ENCODE measurements at regions not wholly inside any gene's neighbourhood (a gene's known extent, or its start where the extent isn't known, plus 50 kb on each side); places are given as distances from the start of the nearest gene placed in this dataset.

- WGBS (ENCODE audit: insufficient coverage), result 61% methylated on average over 3 of the region's 3 CpGs
- DNase-seq (no peak), ATAC-seq (ENCODE audit: low read depth) (no peak)
- Mint-ChIP-seq H3K9me3 (ENCODE audit: insufficient read depth) (no peaks in the 10 kb centered on the region), H3K4me3 (no peak overlapping the region), H3K4me1 (peaks cover 3% of the 10 kb centered on the region), H3K27me3 (no peaks in the 10 kb centered on the region), H3K27ac (no peak overlapping the region)
- Histone ChIP-seq H3K79me2 (ENCODE audit: control insufficient read depth, insufficient read depth, low read length) (no peaks in the 10 kb centered on the region), H3K9ac (ENCODE audit: low read length) (no peak overlapping the region), H3K27me3 (replicated peaks in 1 of 4; ENCODE audit: control extremely low read depth in 1 of 4, control insufficient read depth in 3 of 4, insufficient read depth in 4 of 4, low read length in 3 of 4) (no peaks in the 10 kb centered on the region), H3K4me2 (replicated peaks; ENCODE audit: low read depth, low read length, poor library complexity, severe bottlenecking) (no peak overlapping the region), H4K20me1 (ENCODE audit: control insufficient read depth, insufficient read depth, low read length, poor library complexity, severe bottlenecking) (no peaks in the 10 kb centered on the region), H3K36me3 (replicated peaks in 1 of 2; ENCODE audit: control extremely low read depth in 1 of 2, control insufficient read depth in 1 of 2, extremely low read depth in 1 of 2, insufficient read depth in 2 of 2, low read length in 1 of 2) (peaks cover 25 to 55% of the 10 kb centered on the region in 2 experiments), H2AFZ (ENCODE audit: insufficient read depth, low read depth, low read length, poor library complexity, severe bottlenecking) (no peak overlapping the region), H3K27ac (ENCODE audit: low read length in 2 of 2) (no peak overlapping the region), H3K4me1 (ENCODE audit: control insufficient read depth in 2 of 2, insufficient read depth in 2 of 2, low read length in 2 of 2) (no peaks in the 10 kb centered on the region), H3K4me3 (ENCODE audit: control extremely low read depth in 1 of 5, extremely low read depth in 1 of 5, insufficient read depth in 1 of 5, low read depth in 2 of 5, low read length in 4 of 5) (no peak overlapping the region), H3K9me3 (ENCODE audit: control extremely low read depth in 1 of 3, control insufficient read depth in 2 of 3, insufficient read depth in 1 of 3, low read length in 2 of 3) (no peaks in the 10 kb centered on the region)
- intact Hi-C loops (cut with micrococcal nuclease), result no loop called here
- no peak for TF ChIP-seq CTCF (IDR thresholded peaks at IDR 0.05)
- no peak for TF ChIP-seq EZH2 (IDR thresholded peaks at IDR 0.05; ENCODE audit: borderline replicate concordance, insufficient read depth, low read depth, low read length, poor library complexity, severe bottlenecking)
- CTCF ChIA-PET, result no interaction called here
- POLR2A ChIA-PET, result no interaction called here
Measured at GRCh38 chr2:159855143-159855542, 57.1 kb upstream of the CD302 start.

- no peak for TF ChIP-seq EZH2 (IDR thresholded peaks at IDR 0.05; ENCODE audit: borderline replicate concordance, insufficient read depth, low read depth, low read length, poor library complexity, severe bottlenecking)
- Histone ChIP-seq H3K4me3 (ENCODE audit: control extremely low read depth in 1 of 5, extremely low read depth in 1 of 5, insufficient read depth in 1 of 5, low read depth in 2 of 5, low read length in 4 of 5) (no peak overlapping the region), H4K20me1 (ENCODE audit: control insufficient read depth, insufficient read depth, low read length, poor library complexity, severe bottlenecking) (no peaks in the 10 kb centered on the region), H3K9me3 (ENCODE audit: control extremely low read depth in 1 of 3, control insufficient read depth in 2 of 3, insufficient read depth in 1 of 3, low read length in 2 of 3) (no peaks in the 10 kb centered on the region), H3K27ac (ENCODE audit: low read length in 2 of 2) (no peak overlapping the region), H3K9ac (ENCODE audit: low read length) (no peak overlapping the region), H3K36me3 (replicated peaks in 1 of 2; ENCODE audit: control extremely low read depth in 1 of 2, control insufficient read depth in 1 of 2, extremely low read depth in 1 of 2, insufficient read depth in 2 of 2, low read length in 1 of 2) (peaks cover 22 to 56% of the 10 kb centered on the region in 2 experiments), H3K79me2 (ENCODE audit: control insufficient read depth, insufficient read depth, low read length) (no peaks in the 10 kb centered on the region), H2AFZ (ENCODE audit: insufficient read depth, low read depth, low read length, poor library complexity, severe bottlenecking) (no peak overlapping the region), H3K27me3 (replicated peaks in 1 of 4; ENCODE audit: control extremely low read depth in 1 of 4, control insufficient read depth in 3 of 4, insufficient read depth in 4 of 4, low read length in 3 of 4) (no peaks in the 10 kb centered on the region), H3K4me2 (replicated peaks; ENCODE audit: low read depth, low read length, poor library complexity, severe bottlenecking) (no peak overlapping the region), H3K4me1 (ENCODE audit: control insufficient read depth in 2 of 2, insufficient read depth in 2 of 2, low read length in 2 of 2) (no peaks in the 10 kb centered on the region)
- intact Hi-C loops (cut with micrococcal nuclease), result no loop called here
- no peak for DNase-seq
- Mint-ChIP-seq H3K4me1 (peaks cover 3% of the 10 kb centered on the region), H3K4me3 (no peak overlapping the region), H3K9me3 (ENCODE audit: insufficient read depth) (no peaks in the 10 kb centered on the region), H3K27ac (no peak overlapping the region), H3K27me3 (no peaks in the 10 kb centered on the region)
- no CpG with 5 or more reads among the region's 3 CpGs for WGBS (ENCODE audit: insufficient coverage)
- no peak for ATAC-seq (ENCODE audit: low read depth)
- POLR2A ChIA-PET, result no interaction called here
- CTCF ChIA-PET, result no interaction called here
Measured at GRCh38 chr2:159854481-159854880, 56.5 kb upstream of the CD302 start.

All from B cell (primary cell).